SK-N-MC (cell line): ENCODE measurements at regions not wholly inside any gene's neighbourhood (a gene's known extent, or its start where the extent isn't known, plus 50 kb on each side); places are given as distances from the start of the nearest gene placed in this dataset.
"Not testable (repeated sequence)": the region's sequence is repeated elsewhere in the genome, so short reads cannot be mapped to it uniquely, and the experiment has no call there.

Experiments used
- DNase-seq: peaks from one replicate; pipeline ENCODE4 v3.0.0-alpha.2; 2011; ENCODE audit warnings: low read depth, low spot score
- H3K27ac ChIP-seq: fragments of 200-600 bp; sonication (generic); 2 replicates; pipeline ENCODE4 v1.5.1; 2016; ENCODE audit warnings: mixed run types
- H3K36me3 ChIP-seq: fragments of 200-600 bp; sonication (generic); 2 replicates; pipeline ENCODE4 v1.6.1; 2017; ENCODE audit warnings: antibody characterized with exemption, low read length, mixed read lengths; ENCODE audit not compliant: insufficient read depth
- H3K4me3 ChIP-seq: fragments of 200-600 bp; sonication (generic); 2 replicates; pipeline ENCODE4 v1.5.1; 2016
- H3K9ac ChIP-seq: fragments of 200-600 bp; sonication (generic); 2 replicates; pipeline ENCODE4 v1.8.0; 2017; ENCODE audit warnings: mixed run types, mixed read lengths; ENCODE audit not compliant: insufficient read length
- H3K9me3 ChIP-seq: fragments of 200-600 bp; sonication (generic); 2 replicates; pipeline ENCODE4 v1.6.1; 2017; ENCODE audit warnings: low read depth, mild to moderate bottlenecking, antibody characterized with exemption, low read length, moderate library complexity, mixed read lengths
- EZH2 ChIP-seq: fragments of 200-600 bp; sonication (generic); IDR thresholded peaks from one replicate; pipeline ENCODE4 v1.6.1; 2017; ENCODE audit warnings: antibody characterized with exemption
- FOXP2 ChIP-seq: optimal IDR thresholded peaks from 2 replicates; pipeline ENCODE3; 2011; ENCODE audit warnings: mild to moderate bottlenecking, moderate library complexity; ENCODE audit not compliant: insufficient read depth; ENCODE audit errors: extremely low read length, control extremely low read depth
- POLR2AphosphoS5 ChIP-seq: IDR thresholded peaks from 2 replicates; pipeline ENCODE4 v1.6.1; 2012; ENCODE audit warnings: mild to moderate bottlenecking, low read depth, low read length, borderline replicate concordance

GRCh38 chr5:91794455-91794854 lies 411.3 kb upstream of the ARRDC3 start:
- TF ChIP-seq FOXP2 (no peak), EZH2 (no peak), POLR2AphosphoS5 (no peak)
- Histone ChIP-seq H3K27ac (no peak overlapping the region), H3K4me3 (no peak overlapping the region), H3K9ac (no peak overlapping the region), H3K36me3 (no peaks in the 10 kb centered on the region), H3K9me3 (no peaks in the 10 kb centered on the region)
- no peak for DNase-seq

- no peaks in the 10 kb centered on the region for H3K36me3 ChIP-seq
- DNase-seq = peak; percentile 51
- H3K27ac ChIP-seq = peak overlapping the region; percentile 74
- no peak overlapping the region for H3K9ac ChIP-seq
- TF ChIP-seq FOXP2 (no peak), POLR2AphosphoS5 (no peak), EZH2 (no peak)
- no peaks in the 10 kb centered on the region for H3K9me3 ChIP-seq
- peak overlapping the region; percentile 8; the same call in 1 of the 2 replicates for H3K4me3 ChIP-seq
These were observed 404.6 kb upstream of the ARRDC3 start for GRCh38 chr5:91787718-91788117.

- no peak for TF ChIP-seq EZH2
- no peak for TF ChIP-seq POLR2AphosphoS5
- no peak for TF ChIP-seq FOXP2
- no peaks in the 10 kb centered on the region for H3K36me3 ChIP-seq
- H3K9ac ChIP-seq = no peak overlapping the region
- DNase-seq = no peak
- H3K27ac ChIP-seq = no peak overlapping the region
- no peak overlapping the region for H3K4me3 ChIP-seq
- H3K9me3 ChIP-seq = no peaks in the 10 kb centered on the region
These were observed 394.6 kb upstream of the ARRDC3 start for GRCh38 chr5:91777671-91778070.

- Histone ChIP-seq H3K27ac (no peak overlapping the region), H3K4me3 (no peak overlapping the region), H3K36me3 (no peaks in the 10 kb centered on the region), H3K9ac (no peak overlapping the region), H3K9me3 (no peaks in the 10 kb centered on the region)
- TF ChIP-seq POLR2AphosphoS5 = no peak
- TF ChIP-seq EZH2 = no peak
- TF ChIP-seq FOXP2 = no peak
- DNase-seq = no peak
These were observed 393.1 kb upstream of the ARRDC3 start for GRCh38 chr5:91776249-91776648.

GRCh38 chr5:91770400-91770799 lies 387.3 kb upstream of the ARRDC3 start:
- Histone ChIP-seq H3K27ac (no peak overlapping the region), H3K9me3 (no peaks in the 10 kb centered on the region), H3K36me3 (no peaks in the 10 kb centered on the region), H3K4me3 (no peak overlapping the region), H3K9ac (no peak overlapping the region)
- TF ChIP-seq EZH2 (no peak), FOXP2 (no peak), POLR2AphosphoS5 (no peak)
- DNase-seq = no peak

- not testable (repeated sequence) for DNase-seq, H3K27ac ChIP-seq, H3K9me3 ChIP-seq, H3K9ac ChIP-seq, H3K4me3 ChIP-seq, H3K36me3 ChIP-seq
These were observed 374.3 kb upstream of the ARRDC3 start for GRCh38 chr5:91757383-91757782.

GRCh38 chr5:91754990-91755389 lies 371.9 kb upstream of the ARRDC3 start:
- H3K4me3 ChIP-seq = no peak overlapping the region
- H3K9ac ChIP-seq = no peak overlapping the region
- no peak for DNase-seq
- H3K27ac ChIP-seq = no peak overlapping the region
- no peaks in the 10 kb centered on the region for H3K36me3 ChIP-seq
- H3K9me3 ChIP-seq = no peaks in the 10 kb centered on the region; the same call in 1 of the 2 replicates
- no peak for TF ChIP-seq FOXP2
- no peak for TF ChIP-seq POLR2AphosphoS5
- TF ChIP-seq EZH2 = no peak

- not testable (repeated sequence) for DNase-seq, H3K36me3 ChIP-seq, H3K4me3 ChIP-seq, H3K9me3 ChIP-seq, H3K27ac ChIP-seq, H3K9ac ChIP-seq
These were observed 361.4 kb upstream of the ARRDC3 start for GRCh38 chr5:91744470-91744869.

GRCh38 chr5:91742550-91742949 lies 359.4 kb upstream of the ARRDC3 start:
- no peaks in the 10 kb centered on the region for H3K36me3 ChIP-seq

More at GRCh38 chr5:91742550-91742949, 359.4 kb upstream of the ARRDC3 start:
- DNase-seq = no peak
- Histone ChIP-seq H3K9ac (no peak overlapping the region), H3K9me3 (no peaks in the 10 kb centered on the region), H3K27ac (no peak overlapping the region), H3K4me3 (no peak overlapping the region)
- TF ChIP-seq EZH2 = no peak
- TF ChIP-seq POLR2AphosphoS5 = no peak
- TF ChIP-seq FOXP2 = no peak
